ENCODE measurements at regions not wholly inside any gene's neighbourhood (a gene's known extent, or its start where the extent isn't known, plus 50 kb on each side); places are given as distances from the start of the nearest gene placed in this dataset.

DNA sequence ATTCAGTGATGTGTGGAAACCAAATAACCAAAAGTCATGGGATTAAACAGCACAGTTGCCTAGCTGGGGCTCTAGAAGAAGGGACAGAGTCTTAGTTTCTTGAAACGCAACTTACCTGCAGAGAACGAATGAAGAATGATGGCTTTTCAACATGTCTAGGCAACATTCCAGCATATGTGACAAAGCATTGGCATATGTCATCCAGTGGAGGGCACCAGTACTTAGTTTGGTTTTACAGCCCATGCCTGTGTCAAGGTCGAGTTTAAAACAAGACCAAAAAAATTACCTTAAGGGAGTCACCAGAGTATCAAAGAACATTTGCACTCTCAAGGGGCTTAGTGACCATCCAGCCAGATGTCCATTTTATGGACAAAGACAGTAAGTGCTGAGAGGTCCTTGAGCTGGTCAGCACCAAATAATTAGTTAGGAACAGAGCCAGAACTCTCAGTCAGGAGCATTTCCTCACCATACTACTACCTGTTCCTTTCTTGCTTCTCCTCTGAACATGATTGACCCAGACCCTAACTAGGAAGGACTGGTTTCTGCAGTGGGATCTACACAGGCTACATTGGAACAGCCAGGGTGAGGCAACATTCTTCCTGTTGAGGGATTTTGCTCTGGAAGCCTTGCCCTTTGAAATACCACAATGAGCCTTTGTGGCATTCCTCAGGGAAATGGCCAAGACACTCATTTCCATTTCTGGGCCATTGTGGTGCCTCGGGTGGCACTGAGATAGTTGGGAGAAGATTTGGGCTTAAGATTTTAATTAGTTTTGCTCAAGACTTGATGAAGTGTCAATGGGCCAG is 75.4 kb upstream of the ANKH start:
- no peak for TF ChIP-seq POLR2A (IDR thresholded peaks at IDR 0.05)
- peak in 4 of 6 experiments; percentile 25 to 38 (median 28) for TF ChIP-seq CTCF (IDR thresholded peaks at IDR 0.05)
